CD4-positive, CD25-positive, alpha-beta regulatory T cell (primary cell): ENCODE measurements at regions not wholly inside any gene's neighbourhood (a gene's known extent, or its start where the extent isn't known, plus 50 kb on each side); places are given as distances from the start of the nearest gene placed in this dataset.

Experiments
- ATAC-seq, 2 donors: fragments of 150-1000 bp; cut with Tn5 transposase; one replicate each; pipeline ENCODE4 v1.10.0; 2021; ENCODE audit warnings: low read depth in 2 of 2, moderate number of reproducible peaks in 2 of 2, moderate library complexity in 1 of 2
- DNase-seq, 3 donors: peaks; one replicate each; pipeline versions ENCODE4 v3.0.0 to v3.0.0-alpha.2; 2012 to 2022; ENCODE audit warnings: mixed read lengths in 1 of 3
- H3K27ac ChIP-seq: one replicate; pipeline ENCODE4 v1.7.0; 2013; ENCODE audit warnings: mild to moderate bottlenecking, low read length; ENCODE audit not compliant: insufficient read depth, poor library complexity, severe bottlenecking
- H3K27me3 ChIP-seq: one replicate; pipeline ENCODE4 v1.7.0; 2013; ENCODE audit warnings: low read length; ENCODE audit not compliant: control insufficient read depth, insufficient read depth
- H3K36me3 ChIP-seq: one replicate; pipeline ENCODE4 v1.7.0; 2013; ENCODE audit warnings: mild to moderate bottlenecking, low read length, moderate library complexity; ENCODE audit not compliant: control insufficient read depth, insufficient read depth
- H3K4me1 ChIP-seq: 2 replicates; pipeline ENCODE4 v1.7.0; 2013; ENCODE audit warnings: mild to moderate bottlenecking, low read length; ENCODE audit not compliant: insufficient read depth, control insufficient read depth, poor library complexity, severe bottlenecking
- H3K4me3 ChIP-seq: one replicate; pipeline ENCODE4 v1.7.0; 2013; ENCODE audit warnings: low read depth, mild to moderate bottlenecking, low read length, moderate library complexity
- H3K9me3 ChIP-seq, 2 experiments: 1 replicate in 1 of 2; 2 replicates in 1 of 2; pipeline ENCODE4 v1.7.0; 2013; ENCODE audit warnings: low read length in 2 of 2, mild to moderate bottlenecking in 1 of 2, moderate library complexity in 1 of 2; ENCODE audit not compliant: control insufficient read depth in 2 of 2
- H3K27ac Mint-ChIP-seq, 3 donors: one replicate each; pipeline ENCODE4 v1.8.0; 2020 to 2022; ENCODE audit warnings: mild to moderate bottlenecking in 3 of 3, mixed read lengths in 3 of 3, moderate library complexity in 2 of 3
- H3K27me3 Mint-ChIP-seq: one replicate; pipeline ENCODE4 v1.8.0; 2022; ENCODE audit warnings: mild to moderate bottlenecking, mixed read lengths
- H3K36me3 Mint-ChIP-seq: one replicate; pipeline ENCODE4 v1.8.0; 2020; ENCODE audit warnings: mixed read lengths
- H3K4me1 Mint-ChIP-seq, 4 donors: one replicate each; pipeline ENCODE4 v1.8.0; 2020 to 2022; ENCODE audit warnings: mixed read lengths in 4 of 4, mild to moderate bottlenecking in 1 of 4
- H3K4me3 Mint-ChIP-seq, 4 donors: one replicate each; pipeline ENCODE4 v1.8.0; 2020 to 2022; ENCODE audit warnings: mild to moderate bottlenecking in 4 of 4, mixed read lengths in 4 of 4, moderate library complexity in 3 of 4
- H3K9me3 Mint-ChIP-seq, 7 donors: one replicate each; pipeline ENCODE4 v1.8.0; 2020 to 2022; ENCODE audit warnings: mixed read lengths in 7 of 7, mild to moderate bottlenecking in 3 of 7, moderate library complexity in 2 of 7

- DNase-seq (no peak), ATAC-seq (no peak)
- H3K4me3 ChIP-seq, result no peak overlapping the region
- no peaks in the 10 kb centered on the region for H3K4me1 Mint-ChIP-seq
- no peak overlapping the region for H3K4me3 Mint-ChIP-seq
- peaks cover 13% of the 10 kb centered on the region for H3K27me3 Mint-ChIP-seq
- H3K27ac ChIP-seq, result no peak overlapping the region
- peaks cover 2% of the 10 kb centered on the region for H3K27me3 ChIP-seq
- no peaks in the 10 kb centered on the region for H3K36me3 Mint-ChIP-seq
- H3K36me3 ChIP-seq, result no peaks in the 10 kb centered on the region
- no peaks in the 10 kb centered on the region for H3K9me3 ChIP-seq
- peaks cover 0 to 4% (median 0%) of the 10 kb centered on the region in 7 donors for H3K9me3 Mint-ChIP-seq
- H3K4me1 ChIP-seq, result no peaks in the 10 kb centered on the region
- no peak overlapping the region for H3K27ac Mint-ChIP-seq
Observed at GRCh38 chr12:46921048-46921763, 95.4 kb upstream of the SLC38A4 start.

GRCh38 chr12:46921764-46922133 is 96.0 kb upstream of the SLC38A4 start:
- H3K27me3 ChIP-seq, result peaks cover 2% of the 10 kb centered on the region
- DNase-seq, result no peak
- H3K36me3 Mint-ChIP-seq, result no peaks in the 10 kb centered on the region
- no peak overlapping the region for H3K4me3 ChIP-seq
- peaks cover 10% of the 10 kb centered on the region for H3K27me3 Mint-ChIP-seq
- H3K9me3 ChIP-seq, result no peaks in the 10 kb centered on the region
- no peaks in the 10 kb centered on the region for H3K4me1 ChIP-seq
- no peak overlapping the region for H3K27ac Mint-ChIP-seq
- no peaks in the 10 kb centered on the region for H3K4me1 Mint-ChIP-seq
- peaks cover 0 to 4% (median 0%) of the 10 kb centered on the region in 7 donors for H3K9me3 Mint-ChIP-seq
- no peak overlapping the region for H3K4me3 Mint-ChIP-seq
- no peaks in the 10 kb centered on the region for H3K36me3 ChIP-seq
- no peak overlapping the region for H3K27ac ChIP-seq
- no peak for ATAC-seq

GRCh38 chr12:46926526-46926925 is 100.7 kb upstream of the SLC38A4 start:
- H3K27ac ChIP-seq, result no peak overlapping the region
- Mint-ChIP-seq H3K4me1 (no peaks in the 10 kb centered on the region), H3K9me3 (peaks cover 0 to 2% (median 0%) of the 10 kb centered on the region in 7 donors), H3K4me3 (no peak overlapping the region), H3K27ac (no peak overlapping the region), H3K36me3 (no peaks in the 10 kb centered on the region), H3K27me3 (peaks cover 13% of the 10 kb centered on the region)
- no peaks in the 10 kb centered on the region for H3K9me3 ChIP-seq
- peaks cover 8% of the 10 kb centered on the region for H3K27me3 ChIP-seq
- H3K4me1 ChIP-seq, result no peaks in the 10 kb centered on the region
- no peaks in the 10 kb centered on the region for H3K36me3 ChIP-seq
- no peak for DNase-seq
- no peak for ATAC-seq
- no peak overlapping the region for H3K4me3 ChIP-seq

GRCh38 chr12:46930101-46930500 is 104.3 kb upstream of the SLC38A4 start:
- H3K27ac ChIP-seq, result no peak overlapping the region
- no peaks in the 10 kb centered on the region for H3K36me3 ChIP-seq
- H3K4me1 Mint-ChIP-seq, result no peaks in the 10 kb centered on the region
- peaks cover 9% of the 10 kb centered on the region for H3K27me3 ChIP-seq
- H3K4me3 ChIP-seq, result no peak overlapping the region
- no peak overlapping the region for H3K27ac Mint-ChIP-seq
- H3K4me1 ChIP-seq, result no peaks in the 10 kb centered on the region
- no peak overlapping the region for H3K4me3 Mint-ChIP-seq
- peaks cover 0 to 4% (median 0%) of the 10 kb centered on the region in 7 donors for H3K9me3 Mint-ChIP-seq
- DNase-seq (no peak), ATAC-seq (no peak)
- H3K9me3 ChIP-seq, result no peaks in the 10 kb centered on the region
- H3K36me3 Mint-ChIP-seq, result no peaks in the 10 kb centered on the region
- peaks cover 7% of the 10 kb centered on the region for H3K27me3 Mint-ChIP-seq

GRCh38 chr12:46933947-46934346 is 108.2 kb upstream of the SLC38A4 start:
- no peak for ATAC-seq
- H3K4me3 Mint-ChIP-seq, result no peak overlapping the region
- H3K27ac Mint-ChIP-seq, result no peak overlapping the region
- no peaks in the 10 kb centered on the region for H3K4me1 ChIP-seq
- no peak overlapping the region for H3K27ac ChIP-seq
- peak in 2 of 3 donors; percentile 4 to 12 for DNase-seq
- no peaks in the 10 kb centered on the region for H3K36me3 ChIP-seq
- H3K36me3 Mint-ChIP-seq, result no peaks in the 10 kb centered on the region
- H3K27me3 Mint-ChIP-seq, result peaks cover 9% of the 10 kb centered on the region
- no peaks in the 10 kb centered on the region for H3K9me3 ChIP-seq
- no peak overlapping the region for H3K4me3 ChIP-seq
- no peaks in the 10 kb centered on the region for H3K4me1 Mint-ChIP-seq
- H3K9me3 Mint-ChIP-seq, result peaks cover 0 to 2% (median 0%) of the 10 kb centered on the region in 7 donors
- H3K27me3 ChIP-seq, result peaks cover 19% of the 10 kb centered on the region

GRCh38 chr12:46934374-46935111 is 108.7 kb upstream of the SLC38A4 start:
- Mint-ChIP-seq H3K4me1 (no peaks in the 10 kb centered on the region), H3K27ac (peak overlapping the region in 1 of 3 donors; percentile 16), H3K4me3 (no peak overlapping the region), H3K27me3 (peaks cover 9% of the 10 kb centered on the region), H3K36me3 (no peaks in the 10 kb centered on the region), H3K9me3 (peaks cover 0 to 2% (median 0%) of the 10 kb centered on the region in 7 donors)
- no peaks in the 10 kb centered on the region for H3K4me1 ChIP-seq
- H3K27ac ChIP-seq, result no peak overlapping the region
- H3K27me3 ChIP-seq, result peaks cover 19% of the 10 kb centered on the region
- ATAC-seq (no peak), DNase-seq (no peak)
- H3K4me3 ChIP-seq, result no peak overlapping the region
- no peaks in the 10 kb centered on the region for H3K9me3 ChIP-seq
- H3K36me3 ChIP-seq, result no peaks in the 10 kb centered on the region

GRCh38 chr12:46935271-46935847 is 109.6 kb upstream of the SLC38A4 start:
- H3K27me3 Mint-ChIP-seq, result peaks cover 4% of the 10 kb centered on the region
- no peak overlapping the region for H3K27ac ChIP-seq
- DNase-seq (no peak), ATAC-seq (no peak)
- no peaks in the 10 kb centered on the region for H3K4me1 ChIP-seq
- H3K4me3 Mint-ChIP-seq, result no peak overlapping the region
- H3K9me3 ChIP-seq, result no peaks in the 10 kb centered on the region
- H3K4me1 Mint-ChIP-seq, result no peaks in the 10 kb centered on the region
- H3K27me3 ChIP-seq, result peaks cover 15% of the 10 kb centered on the region
- no peaks in the 10 kb centered on the region for H3K36me3 ChIP-seq
- H3K36me3 Mint-ChIP-seq, result no peaks in the 10 kb centered on the region
- H3K4me3 ChIP-seq, result no peak overlapping the region
- no peak overlapping the region for H3K27ac Mint-ChIP-seq
- H3K9me3 Mint-ChIP-seq, result peaks cover 0 to 3% (median 0%) of the 10 kb centered on the region in 7 donors
